ENCODE measurements at regions not wholly inside any gene's neighbourhood (a gene's known extent, or its start where the extent isn't known, plus 50 kb on each side); places are given as distances from the start of the nearest gene placed in this dataset.

GRCh38 chr2:211204902-211205301 lies 648.5 kb downstream of the CPS1 start:
- Mint-ChIP-seq H3K9me3 (no peaks in the 10 kb centered on the region), H3K36me3 (ENCODE audit: low read depth) (no peaks in the 10 kb centered on the region), H3K4me1 (no peaks in the 10 kb centered on the region), H3K27ac (no peak overlapping the region), H3K27me3 (ENCODE audit: insufficient read depth, low read depth, poor library complexity) (no peaks in the 10 kb centered on the region), H3K4me3 (no peak overlapping the region)
- ATAC-seq (no peak), DNase-seq (ENCODE audit: low spot score) (no peak)
- H3K27me3 ChIP-seq (ENCODE audit: insufficient read depth): no peaks in the 10 kb centered on the region
- H3K79me2 ChIP-seq (replicated peaks; ENCODE audit: insufficient read depth): no peaks in the 10 kb centered on the region
- H3F3A ChIP-seq (replicated peaks; ENCODE audit: low read depth): no peaks in the 10 kb centered on the region
- TF ChIP-seq NANOG (IDR thresholded peaks at IDR 0.05; ENCODE audit: borderline replicate concordance): no peak
- TF ChIP-seq REST (IDR thresholded peaks at IDR 0.05; ENCODE audit: unreplicated experiment): no peak
- no peak for TF ChIP-seq CREB1 (CRISPR knock-in tag; IDR thresholded peaks at IDR 0.05; ENCODE audit: low read depth)
- no peak for TF ChIP-seq EZH2phosphoT487 (IDR thresholded peaks at IDR 0.05; ENCODE audit: unreplicated experiment)
- no peak for TF ChIP-seq POLR2AphosphoS5 (IDR thresholded peaks at IDR 0.05; ENCODE audit: low read depth)
- TF ChIP-seq EZH2 (IDR thresholded peaks at IDR 0.05; ENCODE audit: low read depth, unreplicated experiment): no peak
- TF ChIP-seq ZNF114 (CRISPR knock-in tag; IDR thresholded peaks at IDR 0.05): no peak
- TF ChIP-seq ETS1 (IDR thresholded peaks at IDR 0.05): no peak
- H3K36me3 ChIP-seq (ENCODE audit: insufficient read depth): no peaks in the 10 kb centered on the region
- H3K4me2 ChIP-seq: no peak overlapping the region
- H3K4me1 ChIP-seq (ENCODE audit: insufficient read depth): no peaks in the 10 kb centered on the region
- no peaks in the 10 kb centered on the region for H4K20me1 ChIP-seq (replicated peaks; ENCODE audit: insufficient read depth)
- H3K4me3 ChIP-seq: no peak overlapping the region
- no peaks in the 10 kb centered on the region for H3K9me2 ChIP-seq (ENCODE audit: insufficient read depth)
- no peak overlapping the region for H2AFZ ChIP-seq
- H3K27ac ChIP-seq (ENCODE audit: low read depth): no peak overlapping the region

- Mint-ChIP-seq H3K36me3 (ENCODE audit: low read depth) (no peaks in the 10 kb centered on the region), H3K4me3 (no peak overlapping the region), H3K27ac (no peak overlapping the region), H3K4me1 (no peaks in the 10 kb centered on the region), H3K9me3 (no peaks in the 10 kb centered on the region), H3K27me3 (ENCODE audit: insufficient read depth, low read depth, poor library complexity) (no peaks in the 10 kb centered on the region)
- Histone ChIP-seq H3F3A (replicated peaks; ENCODE audit: low read depth) (no peaks in the 10 kb centered on the region), H3K79me2 (replicated peaks; ENCODE audit: insufficient read depth) (no peaks in the 10 kb centered on the region), H3K27ac (ENCODE audit: low read depth) (no peak overlapping the region), H3K4me1 (ENCODE audit: insufficient read depth) (no peaks in the 10 kb centered on the region), H3K4me2 (no peak overlapping the region), H3K4me3 (no peak overlapping the region), H2AFZ (no peak overlapping the region), H4K20me1 (replicated peaks; ENCODE audit: insufficient read depth) (no peaks in the 10 kb centered on the region), H3K36me3 (ENCODE audit: insufficient read depth) (no peaks in the 10 kb centered on the region), H3K9me2 (ENCODE audit: insufficient read depth) (no peaks in the 10 kb centered on the region), H3K27me3 (ENCODE audit: insufficient read depth) (no peaks in the 10 kb centered on the region)
- DNase-seq (ENCODE audit: low spot score) (no peak), ATAC-seq (no peak)
- TF ChIP-seq CREB1 (CRISPR knock-in tag; IDR thresholded peaks at IDR 0.05; ENCODE audit: low read depth) (no peak), ZNF114 (CRISPR knock-in tag; IDR thresholded peaks at IDR 0.05) (no peak), POLR2AphosphoS5 (IDR thresholded peaks at IDR 0.05; ENCODE audit: low read depth) (no peak), STAT1 (IDR thresholded peaks at IDR 0.05; ENCODE audit: unreplicated experiment) (no peak), REST (IDR thresholded peaks at IDR 0.05; ENCODE audit: unreplicated experiment) (no peak)
Measured at GRCh38 chr2:211205358-211205757, 649.0 kb downstream of the CPS1 start.

Measured in GM23338 (cell line).